Posterior vena cava (tissue), 2 donors: ENCODE measurements at regions not wholly inside any gene's neighbourhood (a gene's known extent, or its start where the extent isn't known, plus 50 kb on each side); places are given as distances from the start of the nearest gene placed in this dataset.

Experiments
- DNase-seq: peaks from one replicate; pipeline ENCODE4 v3.0.0-alpha.2; 2020; ENCODE audit warnings: low spot score
- intact Hi-C, 2 donors: fragments of 100-400 bp; cut with DNase I; formaldehyde crosslinking; loops; one replicate each; pipeline versions ENCODE4 v1.14.1 to v1.14.2; 2022 to 2023
- donor health status: DM: yes; HTN: yes; CAD: no.
- donor health status: DM: yes; HTN: yes; CAD: no.

- DNase-seq, result no peak
- intact Hi-C loops, result no loop called here
These were observed 274.3 kb downstream of the KLF6 start for GRCh38 chr10:3510741-3511140.

GRCh38 chr10:3509355-3509754 lies 275.7 kb downstream of the KLF6 start:
- DNase-seq, result no peak
- intact Hi-C loops, result no loop called here

GRCh38 chr10:3503299-3503698 lies 281.7 kb downstream of the KLF6 start:
- no peak for DNase-seq
- intact Hi-C loops, result no loop called here

- DNase-seq, result no peak
- intact Hi-C loops, result no loop called here
These were observed 282.3 kb downstream of the KLF6 start for GRCh38 chr10:3502673-3503072.

GRCh38 chr10:3500408-3500856 lies 284.6 kb downstream of the KLF6 start:
- intact Hi-C loops, result no loop called here
- peak; percentile 91 for DNase-seq

- intact Hi-C loops, result no loop called here
- DNase-seq, result no peak
These were observed 285.9 kb downstream of the KLF6 start for GRCh38 chr10:3499120-3499519.

- intact Hi-C loops, result no loop called here
- no peak for DNase-seq
These were observed 287.4 kb downstream of the KLF6 start for GRCh38 chr10:3497581-3497980.

GRCh38 chr10:3496138-3496537 lies 288.9 kb downstream of the KLF6 start:
- DNase-seq, result no peak
- intact Hi-C loops, result no loop called here

GRCh38 chr10:3495281-3495680 lies 289.7 kb downstream of the KLF6 start:
- DNase-seq, result no peak
- intact Hi-C loops, result loop anchor here in 1 of 2 donors (2.0 kb wide), 1 partner anchor 26 kb away; no protein-coding TSS in a partner anchor

- DNase-seq, result no peak
- intact Hi-C loops, result loop anchor here in 1 of 2 donors (2.0 kb wide), 1 partner anchor 26 kb away; no protein-coding TSS in a partner anchor
These were observed 290.2 kb downstream of the KLF6 start for GRCh38 chr10:3494838-3495230.

- DNase-seq, result no peak
- intact Hi-C loops, result loop anchor here in 1 of 2 donors (2.0 kb wide), 1 partner anchor 25 kb away; no protein-coding TSS in a partner anchor
These were observed 290.7 kb downstream of the KLF6 start for GRCh38 chr10:3494131-3494837.

- intact Hi-C loops, result loop anchor here in 1 of 2 donors (2.0 kb wide), 1 partner anchor 25 kb away; no protein-coding TSS in a partner anchor
- DNase-seq, result no peak
These were observed 291.4 kb downstream of the KLF6 start for GRCh38 chr10:3493621-3494020.

GRCh38 chr10:3491571-3491970 lies 293.4 kb downstream of the KLF6 start:
- DNase-seq, result no peak

GRCh38 chr10:3487228-3487627 lies 297.8 kb downstream of the KLF6 start:
- intact Hi-C loops, result no loop called here
- no peak for DNase-seq

More at GRCh38 chr10:3491571-3491970, 293.4 kb downstream of the KLF6 start:
- intact Hi-C loops, result no loop called here

- DNase-seq, result no peak
- intact Hi-C loops, result no loop called here
These were observed 298.5 kb downstream of the KLF6 start for GRCh38 chr10:3486346-3487065.

GRCh38 chr10:3485057-3485686 lies 299.8 kb downstream of the KLF6 start:
- no peak for DNase-seq
- intact Hi-C loops, result no loop called here

GRCh38 chr10:3484306-3485056 lies 300.5 kb downstream of the KLF6 start:
- intact Hi-C loops, result loop anchor here in 1 of 2 donors (5.0 kb wide), 1 partner anchor 43 kb away; no protein-coding TSS in a partner anchor
- DNase-seq, result peak; percentile 71

GRCh38 chr10:3482200-3482993 lies 302.6 kb downstream of the KLF6 start:
- DNase-seq, result no peak
- intact Hi-C loops, result loop anchor here in 1 of 2 donors (5.0 kb wide), 1 partner anchor 45 kb away; no protein-coding TSS in a partner anchor
